Gastroesophageal sphincter (tissue), 4 donors: ENCODE measurements at regions not wholly inside any gene's neighbourhood (a gene's known extent, or its start where the extent isn't known, plus 50 kb on each side); places are given as distances from the start of the nearest gene placed in this dataset.
A peak's percentile ranks its signal among the peaks of the same experiment; 100 is the strongest.

Source experiments
- ATAC-seq: fragments of 150-250 bp; one replicate; pipeline ENCODE4 v1.9.1; 2016; ENCODE audit warnings: mild to moderate bottlenecking, moderate library complexity
- H3K27ac ChIP-seq, 4 donors: fragments of 200-600 bp; sonication (generic) in 3 of 4; 1 replicate in 3 of 4; 2 replicates in 1 of 4; pipeline ENCODE4 v1.5.1; 2016 to 2019
- H3K27me3 ChIP-seq: fragments of 200-600 bp; sonication (generic); one replicate; pipeline ENCODE4 v1.5.1; 2019
- H3K36me3 ChIP-seq, 2 donors: fragments of 200-600 bp; sonication (generic); one replicate each; pipeline ENCODE4 v1.5.1; 2019; ENCODE audit warnings: control low read depth in 1 of 2
- H3K4me1 ChIP-seq, 3 donors: fragments of 200-600 bp; sonication (generic); 1 replicate in 2 of 3; 2 replicates in 1 of 3; pipeline ENCODE4 v1.5.1; 2016 to 2019; ENCODE audit warnings: control low read depth in 2 of 3
- H3K4me3 ChIP-seq, 2 donors: fragments of 200-600 bp; sonication (generic); one replicate each; pipeline ENCODE4 v1.5.1; 2019; ENCODE audit warnings: mild to moderate bottlenecking in 1 of 2, moderate library complexity in 1 of 2
- H3K9me3 ChIP-seq, 3 donors: fragments of 200-600 bp; sonication (generic); one replicate each; pipeline ENCODE4 v1.5.1; 2017 to 2019; ENCODE audit warnings: control low read depth in 2 of 3
- EP300 ChIP-seq: sonication (generic); formaldehyde crosslinking; IDR thresholded peaks from one replicate; pipeline ENCODE4 v1.6.1; 2017; ENCODE audit warnings: antibody characterized with exemption, mild to moderate bottlenecking
- POLR2A ChIP-seq, 2 donors: fragments of 450-650 bp; IDR thresholded peaks; one replicate each; pipeline ENCODE4 v1.6.1; 2017; ENCODE audit warnings: antibody characterized with exemption in 2 of 2, mild to moderate bottlenecking in 2 of 2, moderate library complexity in 1 of 2
- POLR2AphosphoS5 ChIP-seq: sonication (generic); formaldehyde crosslinking; IDR thresholded peaks from one replicate; pipeline ENCODE4 v1.6.1; 2017; ENCODE audit warnings: antibody characterized with exemption
- WGBS, 2 donors: methylation state at CpG; one replicate each; pipeline ENCODE4 v1.1.5; 2018; ENCODE audit warnings: low coverage in 1 of 2; 5-methylcytosine and 5-hydroxymethylcytosine counted together
- TF ChIP-seq, protein P1 (sequence below), 4 experiments: fragments of 200-600 bp in 2 of 4; fragments of 450-650 bp in 2 of 4; sonication (generic) in 1 of 4; IDR thresholded peaks; one replicate each; pipeline ENCODE4 v1.5.1; 2017 to 2019; ENCODE audit warnings: antibody characterized with exemption in 4 of 4, mild to moderate bottlenecking in 2 of 4, moderate library complexity in 2 of 4

DNA sequence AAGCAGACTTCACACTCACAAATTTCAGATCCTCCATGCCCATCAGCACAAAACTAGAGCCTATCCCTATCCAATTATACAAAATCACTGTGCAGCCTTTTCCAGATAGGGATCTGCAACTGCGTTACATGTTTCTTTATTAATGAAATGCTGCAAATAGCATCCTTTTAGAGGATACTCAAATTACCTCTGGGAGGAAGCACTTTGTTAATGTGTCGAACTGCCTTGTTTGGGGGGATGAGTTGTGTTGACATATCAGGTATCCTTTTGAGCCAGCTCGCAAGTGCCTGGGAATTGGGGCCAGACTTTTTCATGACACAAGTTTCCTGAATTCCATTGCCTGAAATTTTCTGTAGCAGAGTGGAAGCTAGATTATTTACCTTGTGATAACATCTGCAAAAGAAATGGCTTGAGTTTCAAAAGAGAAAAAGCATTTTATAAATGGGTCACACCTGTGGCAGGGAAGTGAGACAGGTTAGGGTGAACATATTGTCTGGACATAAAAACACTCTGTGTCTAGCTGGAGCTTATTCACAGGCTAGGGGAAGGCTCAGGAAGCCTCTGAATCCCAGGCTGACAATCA lies 299.1 kb upstream of the MTNR1B start:
- peaks cover 0 to 15% (median 0%) of the 10 kb centered on the region in 3 donors for H3K4me1 ChIP-seq
- H3K4me3 ChIP-seq = no peak overlapping the region
- no peaks in the 10 kb centered on the region for H3K36me3 ChIP-seq
- H3K27me3 ChIP-seq = no peaks in the 10 kb centered on the region
- no peak for TF ChIP-seq EP300
- H3K27ac ChIP-seq = no peak overlapping the region
- H3K9me3 ChIP-seq = no peaks in the 10 kb centered on the region
- 67 to 68% methylated on average over 1 to 3 of the region's 3 CpGs for WGBS, 2 donors
- ATAC-seq = no peak

DNA sequence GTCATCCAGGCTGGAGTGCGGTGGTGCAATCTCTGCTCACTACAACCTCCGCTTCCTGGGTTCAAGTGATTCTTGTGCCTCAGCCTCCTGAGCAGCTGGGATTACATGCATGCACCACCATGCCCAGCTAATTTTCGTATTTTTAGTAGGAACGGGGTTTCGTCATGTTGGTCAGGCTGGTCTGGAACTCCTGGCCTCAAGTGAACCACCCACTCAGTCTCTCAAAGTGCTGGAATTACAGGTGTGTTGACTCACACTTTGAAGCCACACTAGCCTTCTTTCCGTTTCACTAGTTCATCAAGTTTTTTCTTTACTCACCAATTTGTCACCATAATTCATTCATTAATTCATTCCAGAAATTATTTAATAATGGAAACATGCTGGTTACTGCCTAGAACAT lies 298.4 kb upstream of the MTNR1B start:
- peaks cover 0 to 21% (median 0%) of the 10 kb centered on the region in 3 donors for H3K4me1 ChIP-seq
- WGBS, 2 donors = 91 to 92% methylated on average over 5 to 6 of the region's 6 CpGs
- H3K4me3 ChIP-seq = no peak overlapping the region
- H3K9me3 ChIP-seq = no peaks in the 10 kb centered on the region
- H3K27ac ChIP-seq = no peak overlapping the region
- H3K27me3 ChIP-seq = no peaks in the 10 kb centered on the region
- ATAC-seq = no peak
- H3K36me3 ChIP-seq = no peaks in the 10 kb centered on the region
- TF ChIP-seq EP300 (no peak), POLR2AphosphoS5 (no peak), POLR2A (IDR thresholded peaks at IDR 0.05) (no peak)
- TF ChIP-seq, protein P1, sequence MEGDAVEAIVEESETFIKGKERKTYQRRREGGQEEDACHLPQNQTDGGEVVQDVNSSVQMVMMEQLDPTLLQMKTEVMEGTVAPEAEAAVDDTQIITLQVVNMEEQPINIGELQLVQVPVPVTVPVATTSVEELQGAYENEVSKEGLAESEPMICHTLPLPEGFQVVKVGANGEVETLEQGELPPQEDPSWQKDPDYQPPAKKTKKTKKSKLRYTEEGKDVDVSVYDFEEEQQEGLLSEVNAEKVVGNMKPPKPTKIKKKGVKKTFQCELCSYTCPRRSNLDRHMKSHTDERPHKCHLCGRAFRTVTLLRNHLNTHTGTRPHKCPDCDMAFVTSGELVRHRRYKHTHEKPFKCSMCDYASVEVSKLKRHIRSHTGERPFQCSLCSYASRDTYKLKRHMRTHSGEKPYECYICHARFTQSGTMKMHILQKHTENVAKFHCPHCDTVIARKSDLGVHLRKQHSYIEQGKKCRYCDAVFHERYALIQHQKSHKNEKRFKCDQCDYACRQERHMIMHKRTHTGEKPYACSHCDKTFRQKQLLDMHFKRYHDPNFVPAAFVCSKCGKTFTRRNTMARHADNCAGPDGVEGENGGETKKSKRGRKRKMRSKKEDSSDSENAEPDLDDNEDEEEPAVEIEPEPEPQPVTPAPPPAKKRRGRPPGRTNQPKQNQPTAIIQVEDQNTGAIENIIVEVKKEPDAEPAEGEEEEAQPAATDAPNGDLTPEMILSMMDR (IDR thresholded peaks at IDR 0.05) = no peak

DNA sequence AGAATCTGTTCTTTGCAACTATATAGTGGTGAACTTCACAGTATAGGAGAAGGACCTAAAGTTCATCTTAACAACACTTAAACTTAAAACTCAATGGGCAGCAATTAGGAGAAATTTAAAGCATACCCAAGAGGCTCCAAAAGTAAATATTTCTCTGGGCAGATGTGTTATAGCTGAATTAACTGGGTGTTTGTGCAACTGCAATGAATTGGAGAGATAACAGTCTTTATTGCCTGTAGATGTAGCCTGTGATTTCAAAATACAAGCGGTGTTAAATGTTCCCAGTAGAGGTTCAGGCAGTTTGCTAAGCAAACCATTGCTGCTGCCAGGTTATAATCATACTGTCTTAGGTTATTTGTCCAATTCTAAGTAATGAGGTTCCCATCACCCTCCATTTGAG lies 294.1 kb upstream of the MTNR1B start:
- Histone ChIP-seq H3K27me3 (no peaks in the 10 kb centered on the region), H3K9me3 (no peaks in the 10 kb centered on the region), H3K27ac (no peak overlapping the region), H3K4me3 (no peak overlapping the region), H3K36me3 (no peaks in the 10 kb centered on the region), H3K4me1 (peaks cover 0 to 14% (median 0%) of the 10 kb centered on the region in 3 donors)
- 11 to 69% methylated on average over 1 of the region's 1 CpG for WGBS, 2 donors
- TF ChIP-seq, protein P1 (IDR thresholded peaks at IDR 0.05) = no peak
- no peak for TF ChIP-seq EP300
- no peak for ATAC-seq

DNA sequence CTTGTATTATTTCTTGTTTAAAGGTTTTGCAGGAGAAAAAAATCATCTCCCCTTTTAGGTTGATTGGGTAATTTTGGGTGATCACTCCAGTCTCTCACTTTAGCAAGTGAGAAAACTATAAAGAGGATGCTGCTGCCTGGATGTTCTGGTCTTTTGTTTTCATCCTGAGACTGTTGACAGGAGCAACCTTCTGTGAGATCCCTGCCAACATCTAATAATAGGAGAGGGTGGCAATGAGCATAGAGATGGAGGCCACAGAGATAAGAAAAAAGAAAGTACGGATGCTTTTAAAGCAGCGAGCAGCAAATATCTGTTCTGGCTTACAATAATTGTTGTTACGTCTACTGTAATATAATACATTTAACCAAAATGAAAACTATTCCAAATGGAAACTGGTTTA lies 293.6 kb upstream of the MTNR1B start:
- no peaks in the 10 kb centered on the region for H3K36me3 ChIP-seq
- peaks cover 0 to 12% (median 0%) of the 10 kb centered on the region in 3 donors for H3K4me1 ChIP-seq
- H3K4me3 ChIP-seq = no peak overlapping the region
- TF ChIP-seq POLR2A (IDR thresholded peaks at IDR 0.05) = no peak
- no peak for TF ChIP-seq POLR2AphosphoS5
- TF ChIP-seq EP300 = no peak
- TF ChIP-seq, protein P1 (IDR thresholded peaks at IDR 0.05) = no peak
- H3K27me3 ChIP-seq = no peaks in the 10 kb centered on the region
- peak overlapping the region in 1 of 4 donors; percentile 23 for H3K27ac ChIP-seq
- ATAC-seq = no peak
- WGBS, 2 donors = 60 to 72% methylated on average over 1 to 3 of the region's 3 CpGs
- H3K9me3 ChIP-seq = no peaks in the 10 kb centered on the region

DNA sequence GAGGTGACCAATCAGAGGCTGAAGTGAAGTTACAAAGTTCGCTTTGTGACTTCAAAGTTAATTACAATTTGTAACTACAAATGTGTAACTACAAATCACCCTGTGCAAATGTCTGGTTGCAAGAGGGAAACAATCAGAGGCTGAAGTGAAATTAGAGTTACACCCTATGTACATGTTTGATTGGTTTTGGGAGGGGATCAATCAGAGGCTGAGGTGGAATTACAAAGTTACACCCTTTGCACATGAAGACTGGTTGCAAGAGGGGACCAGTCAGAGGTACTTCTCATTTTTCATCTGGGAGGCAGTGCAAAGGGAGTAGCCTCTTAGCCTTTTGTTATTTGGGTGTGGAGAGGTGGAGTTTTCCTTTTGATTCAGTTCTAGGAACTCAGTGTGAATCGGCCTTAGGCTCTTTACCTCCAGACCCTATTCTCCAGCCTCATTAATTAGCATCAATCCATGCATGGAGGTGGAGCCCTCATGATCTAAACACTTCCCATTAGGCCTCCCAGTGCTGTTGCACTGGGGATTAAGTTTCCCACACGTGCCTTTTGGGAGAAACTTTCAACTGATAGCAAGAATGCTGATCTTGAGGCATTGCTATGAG lies 291.3 kb upstream of the MTNR1B start:
- no peak for ATAC-seq
- Histone ChIP-seq H3K27me3 (no peaks in the 10 kb centered on the region), H3K9me3 (no peaks in the 10 kb centered on the region), H3K4me3 (no peak overlapping the region), H3K4me1 (peaks cover 0 to 12% (median 0%) of the 10 kb centered on the region in 3 donors), H3K36me3 (no peaks in the 10 kb centered on the region), H3K27ac (no peak overlapping the region)
- TF ChIP-seq POLR2AphosphoS5 (no peak), POLR2A (IDR thresholded peaks at IDR 0.05) (no peak), EP300 (no peak)
- TF ChIP-seq, protein P1 (IDR thresholded peaks at IDR 0.05) = no peak
- WGBS, 2 donors = 25 to 50% methylated on average over 2 of the region's 3 CpGs
